ENCODE measurements at regions not wholly inside any gene's neighbourhood (a gene's known extent, or its start where the extent isn't known, plus 50 kb on each side); places are given as distances from the start of the nearest gene placed in this dataset.

DNA sequence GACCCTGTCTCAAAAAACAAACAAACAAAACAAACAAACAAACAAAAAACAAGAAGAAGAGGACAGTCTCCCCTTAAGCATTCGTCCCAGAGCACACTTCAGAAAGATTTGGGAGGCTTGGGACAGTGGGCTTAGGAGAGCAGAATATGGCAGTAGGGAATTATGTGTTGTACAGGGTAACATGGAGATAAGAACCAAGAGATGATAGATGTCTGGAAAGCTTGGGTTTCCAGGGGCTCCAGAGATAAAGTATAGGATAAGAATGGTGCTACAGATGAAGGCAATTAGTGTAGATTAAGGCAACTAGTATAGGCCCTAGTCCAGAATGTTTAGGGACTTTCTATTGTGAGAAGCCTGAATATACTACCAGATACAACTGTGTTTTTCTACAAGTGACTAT, 934.9 kb upstream of the AUTS2 start:
- Histone ChIP-seq H3K27me3 (ENCODE audit: insufficient read depth, low read depth) (no peaks in the 10 kb centered on the region), H3K36me3 (ENCODE audit: insufficient read depth) (no peaks in the 10 kb centered on the region), H2AFZ (ENCODE audit: low read depth) (no peak overlapping the region), H3K4me2 (no peak overlapping the region), H3K4me3 (IDR thresholded peaks at IDR 0.05; ENCODE audit: insufficient read depth, low read depth, low read length) (no peak overlapping the region), H3K9ac (no peak overlapping the region), H3K79me2 (ENCODE audit: insufficient read depth, low read depth) (no peaks in the 10 kb centered on the region), H3K27ac (no peak overlapping the region), H3K4me1 (ENCODE audit: low read depth, poor library complexity, severe bottlenecking) (no peaks in the 10 kb centered on the region), H4K20me1 (ENCODE audit: insufficient read depth) (no peaks in the 10 kb centered on the region)
- TF ChIP-seq, protein P1, sequence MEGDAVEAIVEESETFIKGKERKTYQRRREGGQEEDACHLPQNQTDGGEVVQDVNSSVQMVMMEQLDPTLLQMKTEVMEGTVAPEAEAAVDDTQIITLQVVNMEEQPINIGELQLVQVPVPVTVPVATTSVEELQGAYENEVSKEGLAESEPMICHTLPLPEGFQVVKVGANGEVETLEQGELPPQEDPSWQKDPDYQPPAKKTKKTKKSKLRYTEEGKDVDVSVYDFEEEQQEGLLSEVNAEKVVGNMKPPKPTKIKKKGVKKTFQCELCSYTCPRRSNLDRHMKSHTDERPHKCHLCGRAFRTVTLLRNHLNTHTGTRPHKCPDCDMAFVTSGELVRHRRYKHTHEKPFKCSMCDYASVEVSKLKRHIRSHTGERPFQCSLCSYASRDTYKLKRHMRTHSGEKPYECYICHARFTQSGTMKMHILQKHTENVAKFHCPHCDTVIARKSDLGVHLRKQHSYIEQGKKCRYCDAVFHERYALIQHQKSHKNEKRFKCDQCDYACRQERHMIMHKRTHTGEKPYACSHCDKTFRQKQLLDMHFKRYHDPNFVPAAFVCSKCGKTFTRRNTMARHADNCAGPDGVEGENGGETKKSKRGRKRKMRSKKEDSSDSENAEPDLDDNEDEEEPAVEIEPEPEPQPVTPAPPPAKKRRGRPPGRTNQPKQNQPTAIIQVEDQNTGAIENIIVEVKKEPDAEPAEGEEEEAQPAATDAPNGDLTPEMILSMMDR (conservative IDR thresholded peaks at IDR 0.05; ENCODE audit: low read depth, low read length) = no peak

DNA sequence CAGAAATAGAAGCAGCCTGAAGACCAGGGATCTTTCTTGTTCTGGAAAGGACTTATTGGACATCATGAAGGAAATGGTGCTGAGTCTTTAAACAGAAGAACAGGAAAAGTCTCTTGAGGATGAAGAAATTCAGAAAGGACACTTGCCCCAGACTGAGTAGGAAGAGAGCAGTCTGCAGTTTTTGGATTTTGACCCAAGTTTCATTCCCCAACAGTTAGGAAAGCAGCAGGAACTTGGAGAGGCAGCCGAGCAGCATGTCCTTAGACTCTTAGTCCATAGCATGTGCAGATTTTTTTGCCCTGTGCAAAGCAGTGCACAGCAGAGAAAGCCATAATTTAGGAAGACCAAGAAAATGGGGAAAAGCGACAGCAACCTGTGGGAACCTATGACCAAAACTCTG, 927.2 kb upstream of the AUTS2 start:
- Histone ChIP-seq H3K79me2 (ENCODE audit: insufficient read depth, low read depth) (no peaks in the 10 kb centered on the region), H3K27me3 (ENCODE audit: insufficient read depth, low read depth) (no peaks in the 10 kb centered on the region), H2AFZ (ENCODE audit: low read depth) (no peak overlapping the region), H3K36me3 (ENCODE audit: insufficient read depth) (no peaks in the 10 kb centered on the region), H3K9ac (no peak overlapping the region), H4K20me1 (ENCODE audit: insufficient read depth) (no peaks in the 10 kb centered on the region), H3K4me3 (IDR thresholded peaks at IDR 0.05; ENCODE audit: insufficient read depth, low read depth, low read length) (no peak overlapping the region), H3K27ac (no peak overlapping the region), H3K4me1 (ENCODE audit: low read depth, poor library complexity, severe bottlenecking) (no peaks in the 10 kb centered on the region), H3K4me2 (no peak overlapping the region)
- TF ChIP-seq, protein P1 (conservative IDR thresholded peaks at IDR 0.05; ENCODE audit: low read depth, low read length) = no peak

DNA sequence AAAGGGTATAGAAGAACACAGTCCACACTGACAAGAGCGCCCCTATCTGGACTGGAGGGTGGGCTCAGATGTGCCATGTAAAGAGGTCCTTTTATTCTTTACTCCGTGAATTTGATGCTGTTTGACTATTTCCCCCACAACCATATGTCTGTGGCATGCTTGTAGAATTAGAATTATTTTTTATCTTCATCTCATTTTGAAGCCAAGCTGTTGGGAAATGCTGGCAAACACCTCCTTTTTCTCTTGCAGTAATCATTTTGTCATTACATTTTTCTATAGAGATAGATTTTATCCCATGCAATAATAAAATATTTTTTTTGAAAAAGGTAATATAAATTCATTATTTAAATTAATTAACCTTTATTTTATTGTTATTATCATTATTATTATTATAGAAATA, 926.6 kb upstream of the AUTS2 start:
- Histone ChIP-seq H3K9ac (no peak overlapping the region), H2AFZ (ENCODE audit: low read depth) (no peak overlapping the region), H4K20me1 (ENCODE audit: insufficient read depth) (no peaks in the 10 kb centered on the region), H3K4me3 (IDR thresholded peaks at IDR 0.05; ENCODE audit: insufficient read depth, low read depth, low read length) (no peak overlapping the region), H3K27ac (no peak overlapping the region), H3K36me3 (ENCODE audit: insufficient read depth) (no peaks in the 10 kb centered on the region), H3K27me3 (ENCODE audit: insufficient read depth, low read depth) (no peaks in the 10 kb centered on the region), H3K4me2 (no peak overlapping the region), H3K4me1 (ENCODE audit: low read depth, poor library complexity, severe bottlenecking) (no peaks in the 10 kb centered on the region), H3K79me2 (ENCODE audit: insufficient read depth, low read depth) (no peaks in the 10 kb centered on the region)
- TF ChIP-seq, protein P1 (conservative IDR thresholded peaks at IDR 0.05; ENCODE audit: low read depth, low read length) = no peak

DNA sequence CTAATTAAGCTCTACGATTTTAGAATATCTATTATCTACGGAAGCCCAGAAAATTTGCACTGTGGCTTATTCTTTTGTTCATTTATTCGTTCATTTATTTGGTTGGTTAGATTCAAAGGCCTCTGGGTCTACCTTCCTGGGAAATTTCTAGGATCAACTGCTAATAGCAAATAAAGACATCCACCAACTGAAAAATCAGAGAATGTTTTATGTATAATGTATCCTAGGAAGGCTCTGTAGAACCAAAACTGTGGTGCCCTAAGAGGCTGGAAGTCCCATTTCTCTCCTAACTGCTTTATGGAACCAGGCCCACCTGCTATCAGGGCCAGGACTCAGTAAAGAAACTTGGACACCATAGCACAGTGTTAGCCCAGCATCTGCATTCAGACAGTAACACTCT, 923.4 kb upstream of the AUTS2 start:
- Histone ChIP-seq H2AFZ (ENCODE audit: low read depth) (no peak overlapping the region), H3K4me2 (no peak overlapping the region), H3K36me3 (ENCODE audit: insufficient read depth) (no peaks in the 10 kb centered on the region), H3K4me3 (IDR thresholded peaks at IDR 0.05; ENCODE audit: insufficient read depth, low read depth, low read length) (no peak overlapping the region), H4K20me1 (ENCODE audit: insufficient read depth) (no peaks in the 10 kb centered on the region), H3K9ac (no peak overlapping the region), H3K27me3 (ENCODE audit: insufficient read depth, low read depth) (no peaks in the 10 kb centered on the region), H3K79me2 (ENCODE audit: insufficient read depth, low read depth) (no peaks in the 10 kb centered on the region), H3K27ac (no peak overlapping the region), H3K4me1 (ENCODE audit: low read depth, poor library complexity, severe bottlenecking) (no peaks in the 10 kb centered on the region)
- TF ChIP-seq, protein P1 (conservative IDR thresholded peaks at IDR 0.05; ENCODE audit: low read depth, low read length) = no peak
